Esophagus muscularis mucosa (tissue), 3 donors: ENCODE measurements at regions not wholly inside any gene's neighbourhood (a gene's known extent, or its start where the extent isn't known, plus 50 kb on each side); places are given as distances from the start of the nearest gene placed in this dataset.
"Not testable (repeated sequence)": the region's sequence is repeated elsewhere in the genome, so short reads cannot be mapped to it uniquely, and the experiment has no call there.

ENCODE experiments used
- POLR2A ChIP-seq: fragments of 450-650 bp; IDR thresholded peaks from one replicate; pipeline ENCODE4 v1.6.1; 2017; ENCODE audit warnings: antibody characterized with exemption, moderate library complexity, mild to moderate bottlenecking, low read depth
- POLR2AphosphoS5 ChIP-seq, 2 donors: sonication (generic); formaldehyde crosslinking; IDR thresholded peaks; one replicate each; pipeline ENCODE4 v1.6.1; 2017; ENCODE audit warnings: antibody characterized with exemption in 2 of 2
- TF ChIP-seq, protein P1 (sequence below), 3 experiments: fragments of 200-600 bp in 2 of 3; fragments of 450-650 bp in 1 of 3; sonication (generic) in 2 of 3; IDR thresholded peaks; one replicate each; pipeline ENCODE4 v1.5.1; 2017 to 2019; ENCODE audit warnings: antibody characterized with exemption in 3 of 3, mild to moderate bottlenecking in 2 of 3, moderate library complexity in 1 of 3

DNA sequence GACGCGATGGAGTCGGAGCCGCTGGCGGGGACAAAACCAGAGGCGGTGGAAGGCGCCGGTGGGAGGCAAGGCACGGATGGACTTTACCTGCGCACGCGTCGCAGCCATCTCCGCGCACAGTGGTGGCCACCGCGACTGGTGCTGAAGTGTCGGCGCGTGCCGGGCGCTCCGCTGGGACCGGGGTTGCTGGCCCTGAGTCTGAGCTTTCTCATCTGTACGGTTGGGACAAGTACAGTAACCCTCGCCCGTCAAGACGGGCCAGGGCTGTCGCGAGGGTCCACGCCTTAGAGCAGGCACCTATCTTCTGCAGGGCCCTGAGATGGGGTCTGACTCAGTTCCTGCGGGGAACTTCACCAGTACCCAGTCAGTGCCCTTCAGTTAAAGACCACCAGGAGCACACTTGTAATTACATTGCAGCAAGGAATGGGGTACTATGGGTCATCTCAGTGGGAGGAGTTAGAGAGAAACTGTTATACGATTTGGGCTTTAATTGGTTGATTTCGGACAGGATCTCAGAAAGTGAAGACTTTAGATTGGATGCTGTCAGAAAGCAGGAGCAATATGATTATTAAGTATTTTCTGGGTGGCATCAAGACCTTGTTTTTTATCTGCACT is 385.6 kb downstream of the SPATA31A6 start:
- TF ChIP-seq, protein P1, sequence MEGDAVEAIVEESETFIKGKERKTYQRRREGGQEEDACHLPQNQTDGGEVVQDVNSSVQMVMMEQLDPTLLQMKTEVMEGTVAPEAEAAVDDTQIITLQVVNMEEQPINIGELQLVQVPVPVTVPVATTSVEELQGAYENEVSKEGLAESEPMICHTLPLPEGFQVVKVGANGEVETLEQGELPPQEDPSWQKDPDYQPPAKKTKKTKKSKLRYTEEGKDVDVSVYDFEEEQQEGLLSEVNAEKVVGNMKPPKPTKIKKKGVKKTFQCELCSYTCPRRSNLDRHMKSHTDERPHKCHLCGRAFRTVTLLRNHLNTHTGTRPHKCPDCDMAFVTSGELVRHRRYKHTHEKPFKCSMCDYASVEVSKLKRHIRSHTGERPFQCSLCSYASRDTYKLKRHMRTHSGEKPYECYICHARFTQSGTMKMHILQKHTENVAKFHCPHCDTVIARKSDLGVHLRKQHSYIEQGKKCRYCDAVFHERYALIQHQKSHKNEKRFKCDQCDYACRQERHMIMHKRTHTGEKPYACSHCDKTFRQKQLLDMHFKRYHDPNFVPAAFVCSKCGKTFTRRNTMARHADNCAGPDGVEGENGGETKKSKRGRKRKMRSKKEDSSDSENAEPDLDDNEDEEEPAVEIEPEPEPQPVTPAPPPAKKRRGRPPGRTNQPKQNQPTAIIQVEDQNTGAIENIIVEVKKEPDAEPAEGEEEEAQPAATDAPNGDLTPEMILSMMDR (IDR thresholded peaks at IDR 0.05): not testable (repeated sequence)
- TF ChIP-seq POLR2A; POLR2AphosphoS5 (IDR thresholded peaks at IDR 0.05): not testable (repeated sequence)
